Mucosa of gallbladder (tissue), 1 donor: ENCODE measurements at regions not wholly inside any gene's neighbourhood (a gene's known extent, or its start where the extent isn't known, plus 50 kb on each side); places are given as distances from the start of the nearest gene placed in this dataset.
A peak's percentile ranks its signal among the peaks of the same experiment; 100 is the strongest.
"Not testable (repeated sequence)": the region's sequence is repeated elsewhere in the genome, so short reads cannot be mapped to it uniquely, and the experiment has no call there.

ENCODE experiments used
- DNase-seq: peaks from one replicate; pipeline ENCODE4 v3.0.0-alpha.2; 2020; ENCODE audit warnings: low spot score
- donor health status: DM: no; HTN: no; CAD: no.

DNA sequence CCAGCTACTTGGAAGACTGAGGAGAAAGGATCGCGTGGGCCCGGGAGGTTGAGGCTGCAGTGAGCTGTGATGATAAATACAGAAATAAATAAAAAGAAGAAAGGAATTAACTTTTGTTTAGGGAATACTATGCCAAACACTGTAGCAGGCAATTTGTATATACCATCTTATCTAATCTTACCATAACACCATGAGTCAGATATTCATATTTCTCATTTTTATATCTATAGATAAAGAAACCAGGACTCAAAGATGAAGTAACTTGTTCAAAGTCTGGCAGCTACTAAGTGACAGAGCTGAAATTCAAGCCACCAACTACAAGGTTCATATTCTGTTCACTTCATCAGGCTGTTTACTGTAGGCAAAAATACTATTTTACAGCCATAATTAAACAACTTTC is 119.2 kb upstream of the SLC39A10 start:
- no peak for DNase-seq

DNA sequence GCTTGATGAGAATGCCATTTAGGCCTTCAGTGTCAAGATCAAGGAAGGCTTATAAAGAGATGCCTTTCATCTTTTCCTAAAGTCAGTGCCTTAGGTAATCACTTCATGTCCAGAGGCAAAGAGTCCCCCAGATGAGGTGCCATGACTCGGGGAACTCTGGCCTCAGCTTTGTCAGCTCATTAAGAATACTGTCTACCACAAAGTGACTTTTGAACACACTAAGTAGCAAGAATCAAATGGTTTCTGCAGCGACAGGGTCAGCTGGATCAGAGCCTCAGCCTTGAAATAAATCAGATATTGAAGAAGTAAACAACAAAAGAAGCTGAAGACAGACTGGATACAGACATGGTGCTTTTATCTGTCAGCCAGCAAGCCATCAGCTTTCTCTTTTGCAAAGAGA is 120.1 kb upstream of the SLC39A10 start:
- no peak for DNase-seq

DNA sequence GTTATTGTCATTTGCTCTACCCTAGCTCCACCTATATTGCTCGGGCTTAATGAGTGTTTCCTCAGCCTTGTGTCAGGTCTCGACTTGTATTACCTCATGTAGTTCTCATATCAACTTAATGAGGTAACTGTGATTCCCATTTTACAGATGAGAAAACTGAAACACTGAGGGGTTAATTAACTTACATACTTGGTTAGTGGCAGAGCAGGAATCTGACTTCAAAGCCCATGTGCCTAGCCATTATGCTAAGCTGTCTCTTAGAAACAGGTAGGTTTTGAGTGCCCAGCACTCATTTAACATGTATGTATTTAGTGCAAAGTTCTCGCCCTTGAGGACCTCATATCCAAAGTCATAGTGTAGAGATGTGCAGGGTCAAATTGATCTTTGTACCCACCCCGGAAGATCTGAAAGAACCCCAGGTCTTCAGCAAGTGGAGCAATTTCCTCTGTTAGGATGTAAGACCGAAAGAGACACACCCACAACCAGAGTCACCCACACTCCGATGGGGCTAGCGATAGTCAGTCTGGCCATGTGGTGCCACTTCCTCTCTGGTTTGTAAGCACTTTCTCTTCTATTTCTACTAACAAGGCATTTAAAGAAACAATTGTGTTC is 121.0 kb upstream of the SLC39A10 start:
- DNase-seq: peak; percentile 51

DNA sequence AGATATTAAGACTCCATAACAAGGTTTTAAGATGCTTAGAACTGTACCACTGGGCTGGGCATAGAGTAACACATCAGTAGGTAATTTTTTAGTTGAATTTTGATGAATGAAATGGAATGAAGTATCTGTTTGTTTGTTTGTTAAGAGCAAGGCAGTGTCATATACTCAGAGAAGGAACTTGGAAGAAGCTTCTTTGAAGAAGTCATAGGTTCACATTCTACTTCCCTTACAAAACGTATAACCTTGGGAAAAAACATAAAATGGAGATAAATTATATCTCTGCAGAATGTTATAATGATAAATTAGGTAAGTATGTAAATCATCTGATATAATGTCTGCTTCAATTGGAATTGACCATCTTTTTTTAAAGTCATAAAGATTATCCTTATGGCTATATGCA is 122.1 kb upstream of the SLC39A10 start:
- DNase-seq: no peak

DNA sequence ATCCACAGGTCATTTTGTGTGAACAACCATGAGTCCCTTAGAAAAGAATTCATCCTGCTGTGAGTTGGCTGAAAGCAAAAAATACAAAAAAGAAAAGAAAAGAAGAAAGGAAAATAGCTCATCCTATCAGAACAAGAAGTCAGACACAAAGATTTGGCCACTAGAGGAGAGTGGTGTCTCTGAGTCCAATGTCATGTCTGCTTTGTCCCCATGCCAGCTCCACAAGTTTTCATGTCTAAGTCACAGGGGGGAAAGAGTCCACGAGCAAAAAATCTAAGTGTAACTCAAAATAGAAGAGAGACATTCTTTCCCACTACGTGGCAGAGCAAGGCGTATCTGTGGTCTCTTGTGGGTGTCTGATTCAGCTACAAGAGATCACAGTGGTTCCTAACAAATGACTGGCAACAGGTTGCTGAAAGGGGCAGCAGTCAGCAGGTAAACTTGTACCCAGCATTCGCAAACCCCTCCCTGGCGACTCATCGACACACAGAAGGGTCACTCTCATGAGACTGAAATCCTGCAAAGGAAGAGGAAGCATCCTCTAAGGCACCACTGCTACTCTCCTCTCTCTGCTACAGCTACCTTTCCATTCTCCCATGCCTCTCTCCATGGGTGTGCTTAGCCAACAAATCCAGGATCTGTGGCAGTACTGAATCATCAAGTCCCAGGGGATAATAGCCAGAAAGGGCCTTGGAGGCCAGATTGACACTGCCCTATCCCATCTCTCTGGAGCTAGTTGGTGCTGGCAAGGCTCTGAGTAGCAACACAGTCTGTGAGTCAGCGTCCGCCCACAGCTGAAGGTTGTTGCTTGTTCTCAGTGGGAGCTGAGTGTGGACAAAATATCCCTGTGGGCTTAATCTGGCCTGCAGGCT is 123.0 kb upstream of the SLC39A10 start:
- DNase-seq: no peak

DNA sequence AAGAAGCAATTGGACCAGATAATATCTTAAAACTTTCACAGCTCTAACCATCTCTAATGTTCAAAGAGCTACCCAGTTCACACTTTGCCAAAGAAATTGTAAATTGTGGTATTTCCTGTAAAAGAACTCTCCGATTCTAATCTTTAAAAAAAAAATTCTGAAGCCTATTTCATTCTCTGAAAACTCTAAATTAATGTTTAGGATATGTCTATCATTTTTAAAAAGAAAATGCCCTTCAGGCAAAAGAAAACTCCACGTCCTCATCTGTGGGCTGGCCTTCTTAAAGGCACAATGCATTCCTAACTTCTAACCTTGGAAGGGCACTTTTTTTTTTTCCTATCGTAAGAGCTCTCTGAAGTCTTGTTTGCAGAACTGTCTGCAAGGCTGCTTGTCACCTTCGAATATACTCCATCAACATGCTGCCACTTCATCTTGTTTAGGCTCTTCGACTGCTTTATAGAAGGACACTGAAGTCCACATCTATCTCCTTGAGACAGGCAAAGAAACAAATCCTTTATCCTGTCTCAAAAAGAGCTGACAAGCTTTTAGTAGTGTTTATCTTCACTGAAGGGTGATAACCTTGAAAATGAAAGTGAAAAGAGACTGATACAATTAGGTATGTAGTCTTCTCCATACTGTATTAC is 124.3 kb upstream of the SLC39A10 start:
- DNase-seq: no peak

DNA sequence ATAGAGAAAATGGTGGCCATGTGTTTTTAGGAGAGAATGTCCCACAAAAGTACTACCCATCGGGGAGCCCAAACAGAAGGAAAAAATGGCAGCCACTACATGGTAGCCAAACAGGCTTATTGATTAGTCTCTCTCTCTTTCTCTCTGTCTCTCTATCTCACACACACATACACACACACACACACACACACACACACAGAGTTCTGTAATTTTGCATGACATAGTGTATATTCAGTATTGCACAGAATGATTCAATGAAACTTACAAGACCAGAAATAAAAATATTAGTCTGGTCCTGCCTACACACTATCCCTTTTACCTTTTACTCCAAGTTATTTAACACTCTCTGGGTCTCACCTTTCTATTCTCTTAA is 124.8 kb upstream of the SLC39A10 start:
- no peak for DNase-seq

DNA sequence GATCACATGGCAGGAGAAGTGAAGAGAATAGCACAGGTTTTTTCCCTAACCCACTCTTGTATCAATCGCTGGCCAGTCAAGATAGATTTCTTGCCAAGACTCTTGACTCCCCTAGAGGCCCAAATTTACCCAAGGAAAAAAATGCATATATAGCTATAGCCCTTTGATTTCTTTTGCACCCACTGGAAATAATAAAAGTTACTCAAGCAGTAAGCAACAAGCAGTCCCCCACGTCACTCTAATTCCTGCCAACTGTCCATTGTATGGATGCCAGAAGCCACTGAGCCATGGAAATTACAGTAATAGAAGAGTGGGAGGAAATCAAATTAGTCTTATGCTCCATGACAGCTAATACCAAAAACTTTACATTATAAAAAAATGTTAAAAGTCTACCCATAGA is 125.3 kb upstream of the SLC39A10 start:
- DNase-seq: no peak

DNA sequence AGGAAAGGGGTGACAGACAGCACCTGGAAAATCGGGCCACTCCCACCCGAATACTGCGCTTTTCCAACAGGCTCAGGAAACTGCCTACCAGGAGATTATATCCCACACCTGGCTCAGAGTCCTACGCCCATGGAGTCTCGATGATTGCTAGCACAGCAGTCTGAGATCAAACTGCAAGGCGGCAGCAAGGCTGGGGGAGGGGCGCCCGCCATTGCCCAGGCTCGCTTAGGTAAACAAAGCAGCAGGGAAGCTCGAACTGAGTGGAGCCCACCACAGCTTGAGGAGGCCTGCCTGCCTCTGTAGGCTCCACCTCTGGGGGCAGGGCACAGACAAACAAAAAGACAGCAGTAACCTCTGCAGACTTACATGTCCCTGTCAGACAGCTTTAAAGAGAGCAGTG is 133.8 kb upstream of the SLC39A10 start:
- not testable (repeated sequence) for DNase-seq

DNA sequence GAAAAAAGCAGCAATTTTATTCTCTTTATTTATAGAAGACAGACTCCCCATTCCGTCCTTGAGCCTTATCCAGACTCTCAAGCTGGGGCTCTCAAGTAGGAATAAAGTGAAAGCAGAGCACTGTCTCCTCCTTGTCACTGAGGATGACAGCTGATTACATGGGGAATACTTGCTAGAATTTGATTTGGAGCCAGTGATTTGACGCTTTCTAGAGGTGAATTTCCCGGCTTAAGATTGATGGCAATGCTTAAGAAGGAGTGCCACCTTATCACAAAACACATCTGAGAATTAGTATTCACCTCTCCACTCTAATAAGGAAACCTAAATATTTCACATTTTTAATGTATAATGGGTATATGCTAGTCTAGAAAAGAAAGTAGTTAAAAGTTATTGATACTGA is 135.4 kb upstream of the SLC39A10 start:
- DNase-seq: no peak

DNA sequence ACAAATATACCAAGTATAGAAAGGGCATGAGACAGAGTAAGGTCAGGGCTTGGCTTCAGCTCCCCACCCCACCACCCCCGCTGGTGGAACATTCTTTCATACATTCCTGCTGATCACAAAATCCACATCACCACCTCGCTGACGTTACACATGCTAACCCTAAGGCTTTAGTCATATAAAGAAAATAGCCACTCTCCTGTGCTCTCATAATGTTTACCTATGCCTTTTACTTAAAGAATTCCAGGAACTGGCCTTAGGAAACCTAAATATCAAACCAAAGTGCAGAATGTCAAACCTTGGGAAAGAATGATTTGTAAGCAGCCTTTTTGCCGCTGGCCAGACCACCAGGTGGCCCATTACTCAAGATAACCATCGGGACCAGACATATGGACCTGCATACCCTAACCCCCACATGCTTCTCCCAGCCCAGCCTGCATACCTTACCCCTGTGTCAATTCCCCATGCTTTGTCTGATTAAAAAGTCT is 136.3 kb upstream of the SLC39A10 start:
- no peak for DNase-seq

DNA sequence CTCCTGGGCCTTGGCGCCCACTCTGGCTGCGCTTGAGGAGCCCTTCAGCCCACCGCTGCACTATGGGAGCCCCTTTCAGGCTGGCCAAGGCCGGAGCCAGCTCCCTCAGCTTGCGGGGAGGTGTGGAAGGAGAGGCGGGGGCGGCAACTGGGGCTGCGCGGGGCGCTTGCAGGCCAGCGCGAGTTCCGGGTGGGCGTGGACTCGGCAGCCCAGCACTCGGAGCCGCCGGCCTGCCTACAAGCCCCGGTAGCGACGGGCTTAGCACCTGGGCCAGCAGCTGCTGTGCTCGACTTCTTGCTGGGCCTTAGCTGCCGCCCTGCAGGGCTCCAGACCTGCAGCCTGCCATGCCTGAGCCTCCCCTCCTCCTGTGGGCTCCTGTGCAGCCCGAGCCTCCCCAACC is 141.5 kb upstream of the SLC39A10 start:
- DNase-seq: no peak

DNA sequence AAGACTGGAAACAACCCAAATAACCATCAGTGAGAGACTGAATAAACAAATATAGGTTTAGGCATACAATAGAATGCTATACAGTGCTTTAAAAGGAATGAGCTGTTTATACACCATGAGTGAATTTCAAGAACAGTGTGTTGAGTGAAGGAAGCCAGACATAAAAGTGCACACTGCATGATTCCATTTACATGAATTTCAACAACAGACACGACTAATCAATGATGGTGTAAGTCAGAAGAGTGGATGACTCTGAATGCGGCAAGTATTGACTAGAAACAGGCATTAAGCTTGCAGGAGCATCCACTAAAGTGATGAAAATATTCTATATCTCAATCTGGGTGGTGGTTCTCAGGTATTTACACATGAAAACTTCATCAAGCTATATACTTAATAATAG is 142.7 kb upstream of the SLC39A10 start:
- no peak for DNase-seq

DNA sequence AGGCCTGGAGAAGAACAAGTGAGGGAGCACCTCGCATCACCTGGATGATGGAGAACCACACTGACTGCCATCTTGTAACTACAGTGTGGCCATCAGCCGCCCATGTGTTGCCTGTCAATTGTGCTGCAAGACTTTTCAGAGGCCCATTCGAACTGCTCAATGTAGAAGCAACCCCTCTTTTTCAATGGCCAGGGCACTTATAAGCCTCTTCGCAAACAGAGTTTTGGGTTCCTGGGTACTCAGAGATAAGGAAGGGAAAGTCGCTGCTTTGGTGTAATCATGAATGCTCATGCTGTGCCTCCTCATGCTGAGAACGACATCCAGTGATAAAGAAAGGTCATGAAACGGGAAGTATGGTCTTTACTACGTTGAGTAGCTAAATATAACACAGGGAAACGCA is 143.9 kb upstream of the SLC39A10 start:
- no peak for DNase-seq

DNA sequence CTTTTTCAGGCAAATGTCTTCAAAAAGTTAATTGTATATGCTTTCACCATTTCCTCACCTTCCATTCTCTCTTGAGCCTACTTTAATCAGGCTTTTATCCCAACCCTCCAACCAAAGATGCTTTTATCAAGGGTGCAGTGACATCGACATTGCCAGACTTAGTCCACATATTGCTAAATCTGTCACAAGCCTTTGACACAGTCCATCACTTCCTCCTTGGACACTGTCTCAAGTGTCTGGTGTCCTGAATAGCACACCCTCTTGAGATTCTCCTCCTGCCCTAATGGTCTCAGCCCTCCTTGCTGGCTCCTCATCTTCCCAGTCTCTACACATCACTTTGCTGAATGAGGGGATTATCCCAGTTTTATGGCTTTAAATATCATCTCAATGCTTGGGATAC is 147.5 kb upstream of the SLC39A10 start:
- no peak for DNase-seq

DNA sequence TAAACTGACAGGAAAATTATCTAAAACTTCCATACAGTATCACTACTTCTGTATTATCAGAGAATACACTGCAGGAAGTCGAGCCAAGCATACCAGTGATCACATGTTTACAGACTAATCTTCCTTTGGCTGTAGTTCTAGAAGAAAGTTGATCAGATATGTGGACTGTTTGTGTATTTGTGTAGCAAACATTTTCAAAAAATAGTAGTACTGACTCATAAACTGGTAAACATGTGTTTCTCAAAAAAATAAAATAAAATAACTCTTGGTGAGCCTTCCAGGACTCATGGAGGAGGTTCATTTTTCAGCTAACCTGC is 148.9 kb upstream of the SLC39A10 start:
- no peak for DNase-seq

DNA sequence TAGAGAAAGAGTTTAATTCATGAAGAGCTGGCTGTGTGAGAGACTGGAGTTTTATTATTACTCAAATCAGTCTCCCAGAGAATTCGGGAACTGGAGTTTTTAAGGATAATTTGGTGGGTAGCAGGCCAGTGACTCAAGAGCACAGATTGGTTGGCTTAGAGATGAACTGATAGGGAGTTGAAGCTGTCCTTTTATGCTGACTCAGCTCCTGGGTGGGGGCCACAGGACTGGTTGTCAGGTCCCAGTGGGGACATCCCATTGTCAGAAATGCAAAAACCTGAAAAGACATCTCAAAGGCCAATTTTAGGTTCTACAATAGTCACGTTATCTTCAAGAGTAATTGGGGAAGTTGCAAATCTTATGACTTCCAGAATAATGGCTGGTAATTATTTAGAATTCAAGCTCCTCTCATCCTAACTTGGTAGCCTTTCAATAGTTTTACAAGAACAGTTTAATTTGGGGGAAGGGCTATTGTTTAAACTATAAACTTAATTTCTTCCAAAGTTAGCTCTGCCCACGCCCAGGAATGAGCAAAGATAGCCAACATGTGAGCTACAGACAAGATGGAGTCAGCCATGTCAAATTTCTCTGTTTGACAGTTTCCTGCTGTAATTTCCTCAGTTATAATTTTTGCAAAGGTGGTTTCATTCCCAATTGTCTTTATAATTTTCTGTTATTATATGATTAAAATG is 149.4 kb upstream of the SLC39A10 start:
- DNase-seq: no peak

DNA sequence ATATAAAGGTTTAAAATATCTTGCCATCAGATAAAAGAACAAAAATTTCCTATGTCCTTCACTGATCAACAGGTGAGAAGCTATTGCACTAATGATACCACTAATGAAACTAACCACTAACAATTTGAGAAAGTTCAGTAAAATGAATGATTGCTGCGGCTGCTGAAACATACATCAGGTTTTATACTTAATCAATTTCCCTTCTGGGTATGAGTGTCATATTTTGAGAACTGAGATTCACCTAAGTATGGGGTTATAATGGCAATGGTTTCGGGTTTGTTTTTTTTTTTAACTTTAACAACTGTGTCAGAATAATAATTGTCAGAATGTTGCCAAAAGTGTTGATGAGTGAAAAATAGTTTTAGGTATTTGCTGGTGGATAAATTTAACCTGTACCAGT is 151.3 kb upstream of the SLC39A10 start:
- no peak for DNase-seq

DNA sequence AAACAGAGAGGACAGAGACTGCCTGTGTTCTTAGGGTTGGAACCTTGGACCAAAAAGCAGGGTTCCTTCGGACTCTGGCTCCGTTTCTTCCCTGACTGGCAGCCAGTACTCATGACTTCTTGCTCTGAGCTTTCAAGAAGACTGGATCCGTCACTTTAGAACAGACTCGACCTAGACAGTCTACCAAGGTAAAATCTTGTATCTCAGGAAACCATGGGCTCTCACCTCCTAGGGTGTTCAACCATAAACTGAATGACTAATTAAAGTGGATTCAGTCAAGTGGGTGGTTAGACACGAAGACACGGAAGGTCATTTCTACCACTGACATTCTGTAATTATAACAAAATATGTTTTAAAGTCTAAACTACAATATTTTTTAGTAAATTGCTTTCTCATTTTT is 153.8 kb upstream of the SLC39A10 start:
- DNase-seq: no peak

DNA sequence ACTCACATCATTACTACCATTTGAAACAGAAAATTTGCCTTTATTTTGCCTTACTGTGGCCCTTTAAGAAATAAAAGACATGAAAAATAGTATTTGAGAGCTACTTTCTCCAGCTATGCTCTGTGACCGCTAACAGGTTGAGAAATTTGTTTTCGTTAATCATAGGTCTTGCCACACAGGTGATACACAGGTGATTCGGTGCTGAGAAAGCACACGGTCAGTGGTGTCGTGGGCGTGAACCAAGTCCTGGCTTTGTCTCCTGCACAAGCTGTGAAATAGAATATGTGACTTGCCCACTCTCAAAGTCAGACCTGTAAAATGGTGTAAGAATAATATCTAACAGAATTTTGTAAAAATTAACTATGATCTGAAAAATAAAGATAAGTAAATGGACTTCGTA is 155.3 kb upstream of the SLC39A10 start:
- no peak for DNase-seq

DNA sequence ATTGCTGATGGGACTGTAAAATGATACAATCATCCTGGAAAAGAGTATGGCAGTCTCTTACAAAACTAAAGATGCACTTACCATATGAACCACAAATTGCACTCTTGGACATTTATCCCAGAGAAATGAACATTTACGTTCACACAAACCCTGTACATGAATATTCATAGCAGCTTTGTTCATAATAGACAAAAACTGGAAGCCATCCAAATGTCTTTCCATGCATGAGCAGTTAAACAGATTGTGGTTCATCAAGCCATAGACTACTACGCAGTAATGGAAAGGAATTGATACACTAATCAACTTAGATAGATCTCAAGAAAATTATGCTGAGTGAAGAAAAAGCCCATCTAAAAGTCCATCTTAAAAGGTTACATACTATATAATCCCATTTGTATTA is 156.1 kb upstream of the SLC39A10 start:
- DNase-seq: no peak

DNA sequence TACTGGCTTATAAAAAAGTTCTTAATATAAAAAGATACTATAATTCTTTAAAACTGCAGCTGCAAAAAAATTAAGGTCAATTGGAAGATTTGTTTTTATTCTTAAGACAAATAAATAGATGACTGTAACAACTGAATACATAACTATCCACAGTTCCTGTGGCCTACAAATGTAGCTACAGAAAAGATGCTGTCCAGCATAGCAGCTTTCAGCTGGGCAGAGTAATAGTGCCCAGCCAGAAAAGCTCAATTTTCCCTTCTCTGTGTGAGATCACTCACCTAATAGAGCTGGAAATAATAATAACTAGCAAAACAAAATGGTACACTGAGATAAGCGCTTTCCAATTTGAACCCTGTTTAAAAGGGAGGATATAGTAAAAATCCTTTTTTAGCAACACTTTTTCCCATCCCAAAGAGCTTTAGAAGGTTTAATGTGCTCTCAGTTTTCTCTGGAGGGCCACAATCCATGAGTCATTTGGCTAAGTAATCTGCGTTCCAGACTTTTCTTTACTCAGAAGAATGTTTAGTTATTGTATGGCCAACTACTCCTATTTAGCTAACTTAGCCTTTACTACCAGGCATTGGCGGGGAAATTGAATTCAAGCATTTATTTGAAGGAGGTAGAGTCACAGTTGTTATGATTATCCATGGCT is 158.1 kb upstream of the SLC39A10 start:
- no peak for DNase-seq
